SK-N-SH (cell line): ENCODE measurements at regions not wholly inside any gene's neighbourhood (a gene's known extent, or its start where the extent isn't known, plus 50 kb on each side); places are given as distances from the start of the nearest gene placed in this dataset.

Source experiments
- CTCF ChIA-PET: fragments of 300-600, 350-600 bp; formaldehyde crosslinking; extraction: SDS; loops from one replicate; lab custom pipeline; 2021; lab: Yijun Ruan, JAX
- POLR2A ChIA-PET: fragments of 350-600 bp; sonication (Branson Sonifier 250); formaldehyde crosslinking; extraction: SDS; loops from one replicate; lab custom pipeline; 2020; ENCODE audit warnings: antibody characterized with exemption, inconsistent platforms; lab: Yijun Ruan, JAX
- DNase-seq: peaks from one replicate; pipeline ENCODE4 v3.0.0; 2012
- H2AFZ ChIP-seq: fragments of 200-600 bp; sonication (generic); 2 replicates; pipeline ENCODE4 v1.8.1; 2016; ENCODE audit warnings: antibody characterized with exemption, mild to moderate bottlenecking, low read depth
- H3F3A ChIP-seq: fragments of 200-600 bp; sonication (generic); replicated peaks from 2 replicates; pipeline ENCODE3; 2016; ENCODE audit warnings: antibody characterized with exemption, mild to moderate bottlenecking; ENCODE audit not compliant: insufficient read depth
- H3K27ac ChIP-seq, 2 experiments: fragments of 200-500 bp in 1 of 2; fragments of 200-600 bp in 1 of 2; sonication (Bioruptor generic) in 1 of 2; sonication (generic), shearing (Covaris generic) in 1 of 2; 2 replicates each; pipeline versions ENCODE4 v1.5.1 to v1.6.1; 2014 to 2016; ENCODE audit warnings: low read depth in 2 of 2, inconsistent platforms in 1 of 2, low read length in 1 of 2, mild to moderate bottlenecking in 1 of 2, mixed read lengths in 1 of 2
- H3K27me3 ChIP-seq: fragments of 200-600 bp; sonication (generic), shearing (Covaris generic); 2 replicates; pipeline ENCODE4 v1.6.1; 2016; ENCODE audit warnings: mixed run types; ENCODE audit not compliant: insufficient read depth
- H3K36me3 ChIP-seq, 2 experiments: fragments of 200-500 bp in 1 of 2; fragments of 200-600 bp in 1 of 2; sonication (Bioruptor generic) in 1 of 2; sonication (generic) in 1 of 2; replicated peaks in 1 of 2; 2 replicates each; pipeline versions ENCODE3 to v1.5.1; 2014 to 2016; ENCODE audit warnings: low read length in 1 of 2, mild to moderate bottlenecking in 1 of 2; ENCODE audit not compliant: insufficient read depth in 2 of 2, control insufficient read depth in 1 of 2
- H3K4me1 ChIP-seq, 2 experiments: fragments of 200-500 bp in 1 of 2; fragments of 200-600 bp in 1 of 2; sonication (Bioruptor generic) in 1 of 2; sonication (generic), shearing (Covaris generic) in 1 of 2; 2 replicates each; pipeline versions ENCODE4 v1.5.1 to v1.6.1; 2014 to 2016; ENCODE audit warnings: low read depth in 1 of 2, low read length in 1 of 2, mixed run types in 1 of 2; ENCODE audit not compliant: insufficient read depth in 2 of 2, control insufficient read depth in 1 of 2
- H3K4me2 ChIP-seq: fragments of 200-600 bp; sonication (generic), shearing (Covaris generic); 2 replicates; pipeline ENCODE4 v1.6.1; 2017; ENCODE audit warnings: mixed run types
- H3K4me3 ChIP-seq, 2 experiments: fragments of 200-500 bp in 1 of 2; fragments of 200-600 bp in 1 of 2; sonication (Bioruptor generic) in 1 of 2; sonication (generic), shearing (Covaris generic) in 1 of 2; 2 replicates each; pipeline versions ENCODE4 v1.5.1 to v1.8.1; 2014 to 2016; ENCODE audit warnings: low read depth in 2 of 2, inconsistent platforms in 1 of 2, low read length in 1 of 2, mild to moderate bottlenecking in 1 of 2, mixed read lengths in 1 of 2, moderate library complexity in 1 of 2
- H3K79me2 ChIP-seq: fragments of 200-600 bp; sonication (generic); 2 replicates; pipeline ENCODE4 v1.8.1; 2017; ENCODE audit warnings: mild to moderate bottlenecking; ENCODE audit not compliant: insufficient read depth
- H3K9ac ChIP-seq: fragments of 200-600 bp; sonication (generic); 2 replicates; pipeline ENCODE4 v1.6.1; 2017; ENCODE audit warnings: mixed run types
- H3K9me2 ChIP-seq: fragments of 200-600 bp; sonication (generic); 2 replicates; pipeline ENCODE4 v1.6.1; 2017; ENCODE audit warnings: mixed run types
- H3K9me3 ChIP-seq: fragments of 200-600 bp; sonication (generic); 2 replicates; pipeline ENCODE4 v1.6.1; 2017; ENCODE audit warnings: mixed run types, mild to moderate bottlenecking, moderate library complexity
- H4K20me1 ChIP-seq: fragments of 200-600 bp; sonication (generic); 2 replicates; pipeline ENCODE4 v1.6.1; 2017; ENCODE audit warnings: mild to moderate bottlenecking, mixed run types; ENCODE audit not compliant: insufficient read depth
- CHD2 ChIP-seq: fragments of 150-350 bp; IDR thresholded peaks from 2 replicates; pipeline ENCODE4 v1.6.1; 2018; ENCODE audit warnings: low read length; ENCODE audit not compliant: partially characterized antibody
- CTCF ChIP-seq: fragments of 200-600 bp; sonication (generic); IDR thresholded peaks from 2 replicates; pipeline ENCODE4 v1.6.1; 2017; ENCODE audit warnings: antibody characterized with exemption, mild to moderate bottlenecking, moderate library complexity
- EP300 ChIP-seq, 2 experiments: IDR thresholded peaks; 2 replicates each; pipeline versions ENCODE4 v1.4.0 to v1.6.1; 2012; ENCODE audit warnings: borderline replicate concordance in 1 of 2, low read depth in 1 of 2, low read length in 1 of 2
- EZH2phosphoT487 ChIP-seq: fragments of 200-600 bp; sonication (generic); IDR thresholded peaks from 2 replicates; pipeline ENCODE4 v1.6.1; 2017; ENCODE audit warnings: low read depth, mixed run types, mild to moderate bottlenecking, antibody characterized with exemption, moderate library complexity, borderline replicate concordance
- FOSL2 ChIP-seq: IDR thresholded peaks from 2 replicates; pipeline ENCODE4 v1.4.0; 2012; ENCODE audit warnings: low read depth, mild to moderate bottlenecking, moderate library complexity, borderline replicate concordance
- FOXM1 ChIP-seq: IDR thresholded peaks from 2 replicates; pipeline ENCODE4 v1.4.0; 2012; ENCODE audit warnings: low read depth, mild to moderate bottlenecking
- GABPA ChIP-seq: IDR thresholded peaks from 2 replicates; pipeline ENCODE4 v1.4.0; 2012; ENCODE audit warnings: low read depth, mild to moderate bottlenecking
- GATA2 ChIP-seq: sonication (generic); formaldehyde crosslinking; IDR thresholded peaks from 2 replicates; pipeline ENCODE4 v1.5.0; 2020; ENCODE audit warnings: mild to moderate bottlenecking, missing genetic modification reagents
- IRF3 ChIP-seq: fragments of 150-350 bp; IDR thresholded peaks from 2 replicates; pipeline ENCODE4 v1.6.1; 2016; ENCODE audit warnings: mild to moderate bottlenecking, low read depth, low read length
- NRF1 ChIP-seq: IDR thresholded peaks from 2 replicates; pipeline ENCODE4 v1.6.1; 2012; ENCODE audit warnings: low read depth, mild to moderate bottlenecking, low read length
- POLR2AphosphoS5 ChIP-seq: IDR thresholded peaks from 2 replicates; pipeline ENCODE4 v1.6.1; 2012; ENCODE audit warnings: low read depth, low read length
- REST ChIP-seq: IDR thresholded peaks from 2 replicates; pipeline ENCODE4 v1.6.1; 2012; ENCODE audit warnings: mild to moderate bottlenecking, low read depth, low read length, moderate library complexity
- RFX5 ChIP-seq: IDR thresholded peaks from 2 replicates; pipeline ENCODE4 v1.6.1; 2012; ENCODE audit warnings: mild to moderate bottlenecking, improper control_type of control experiment, low read length
- RXRA ChIP-seq: IDR thresholded peaks from 2 replicates; pipeline ENCODE4 v1.4.0; 2012; ENCODE audit warnings: low read depth, mild to moderate bottlenecking, borderline replicate concordance
- SIN3A ChIP-seq: IDR thresholded peaks from 2 replicates; pipeline ENCODE4 v1.6.1; 2012; ENCODE audit warnings: low read depth, mild to moderate bottlenecking, low read length, moderate library complexity, borderline replicate concordance
- TAF1 ChIP-seq: IDR thresholded peaks from 2 replicates; pipeline ENCODE4 v1.6.1; 2012; ENCODE audit warnings: low read depth, mild to moderate bottlenecking, low read length, moderate library complexity, borderline replicate concordance
- TCF12 ChIP-seq: IDR thresholded peaks from 2 replicates; pipeline ENCODE4 v1.4.0; 2012
- TEAD4 ChIP-seq: IDR thresholded peaks from 2 replicates; pipeline ENCODE4 v1.4.0; 2012; ENCODE audit warnings: mild to moderate bottlenecking, borderline replicate concordance; ENCODE audit not compliant: insufficient read depth
- USF1 ChIP-seq: IDR thresholded peaks from 2 replicates; pipeline ENCODE4 v1.4.0; 2012; ENCODE audit warnings: low read depth, borderline replicate concordance
- YY1 ChIP-seq: IDR thresholded peaks from 2 replicates; pipeline ENCODE4 v1.4.0; 2012; ENCODE audit warnings: low read depth, mild to moderate bottlenecking
- WGBS: methylation state at CpG from one replicate; pipeline ENCODE4 v1.1.6; 2017; ENCODE audit warnings: low lambda C conversion rate; 5-methylcytosine and 5-hydroxymethylcytosine counted together

GRCh38 chr3:34878488-34878887 is 760.8 kb upstream of the ARPP21 start:
- Histone ChIP-seq H3K27ac (no peak overlapping the region), H3F3A (no peaks in the 10 kb centered on the region), H2AFZ (no peak overlapping the region), H3K4me2 (no peak overlapping the region), H3K4me1 (no peaks in the 10 kb centered on the region; a peak in 1 of 4 replicates), H3K79me2 (no peaks in the 10 kb centered on the region), H4K20me1 (no peaks in the 10 kb centered on the region), H3K9me3 (no peaks in the 10 kb centered on the region), H3K9ac (no peak overlapping the region), H3K27me3 (no peaks in the 10 kb centered on the region), H3K4me3 (no peak overlapping the region)
- DNase-seq: no peak
- 13% methylated on average over 1 of the region's 1 CpG for WGBS
- CTCF ChIA-PET: no interaction called here
- POLR2A ChIA-PET: no interaction called here
- no peak for TF ChIP-seq REST
- TF ChIP-seq, all 33 proteins: peak for 0
- H3K36me3 ChIP-seq: no peaks in the 10 kb centered on the region
- no peaks in the 10 kb centered on the region for H3K9me2 ChIP-seq

- no peak for DNase-seq
- no peaks in the 10 kb centered on the region for H3K9me2 ChIP-seq
- ChIA-PET CTCF (no interaction called here), POLR2A (no interaction called here)
- no peaks in the 10 kb centered on the region for H3K36me3 ChIP-seq
- no peak overlapping the region for H3K9ac ChIP-seq
- H3K79me2 ChIP-seq: no peaks in the 10 kb centered on the region
- H3K4me3 ChIP-seq: no peak overlapping the region
- H3F3A ChIP-seq: no peaks in the 10 kb centered on the region
- H3K9me3 ChIP-seq: no peaks in the 10 kb centered on the region
- H2AFZ ChIP-seq: no peak overlapping the region
- no peak overlapping the region for H3K27ac ChIP-seq
- H4K20me1 ChIP-seq: no peaks in the 10 kb centered on the region
- no peaks in the 10 kb centered on the region for H3K27me3 ChIP-seq
- TF ChIP-seq GABPA: no peak
- no peak for TF ChIP-seq EZH2phosphoT487
- TF ChIP-seq TEAD4: no peak
- no peak for TF ChIP-seq RXRA
- no peak for TF ChIP-seq FOSL2
- TF ChIP-seq RFX5: no peak
- no peak for TF ChIP-seq TAF1
- no peak for TF ChIP-seq GATA2 (CRISPR knock-in tag)
- TF ChIP-seq USF1: no peak
- no peak for TF ChIP-seq NRF1
- TF ChIP-seq TCF12: no peak
- no peak for TF ChIP-seq POLR2AphosphoS5
- TF ChIP-seq YY1: no peak
- TF ChIP-seq SIN3A: no peak
- TF ChIP-seq EP300 (IDR thresholded peaks at IDR 0.05; ENCODE audit: borderline replicate concordance in 1 of 2, low read depth in 1 of 2, low read length in 1 of 2): no peak
- TF ChIP-seq CTCF: no peak
- TF ChIP-seq IRF3: no peak
- no peak for TF ChIP-seq FOXM1
- TF ChIP-seq CHD2: no peak
- H3K4me1 ChIP-seq: no peaks in the 10 kb centered on the region; a peak in 1 of 4 replicates
- H3K4me2 ChIP-seq: no peak overlapping the region
- WGBS: 10% methylated on average over 1 of the region's 1 CpG
Measured at GRCh38 chr3:34881026-34881425, 758.3 kb upstream of the ARPP21 start.
